LNCaP clone FGC (cell line): ENCODE measurements at regions not wholly inside any gene's neighbourhood (a gene's known extent, or its start where the extent isn't known, plus 50 kb on each side); places are given as distances from the start of the nearest gene placed in this dataset.
"Not testable (repeated sequence)": the region's sequence is repeated elsewhere in the genome, so short reads cannot be mapped to it uniquely, and the experiment has no call there.

Source experiments
- DNase-seq: peaks from one replicate; pipeline ENCODE4 v3.0.0-alpha.2; 2011; ENCODE audit warnings: low read depth
- H3K4me3 ChIP-seq: 2 replicates; pipeline ENCODE4 v1.5.1; 2011; ENCODE audit warnings: mild to moderate bottlenecking, low read depth, low read length, control low read depth
- CTCF ChIP-seq: IDR thresholded peaks from 2 replicates; pipeline ENCODE4 v1.5.1; 2012; ENCODE audit warnings: mild to moderate bottlenecking; ENCODE audit not compliant: control insufficient read depth, insufficient read depth; ENCODE audit errors: extremely low read depth

DNA sequence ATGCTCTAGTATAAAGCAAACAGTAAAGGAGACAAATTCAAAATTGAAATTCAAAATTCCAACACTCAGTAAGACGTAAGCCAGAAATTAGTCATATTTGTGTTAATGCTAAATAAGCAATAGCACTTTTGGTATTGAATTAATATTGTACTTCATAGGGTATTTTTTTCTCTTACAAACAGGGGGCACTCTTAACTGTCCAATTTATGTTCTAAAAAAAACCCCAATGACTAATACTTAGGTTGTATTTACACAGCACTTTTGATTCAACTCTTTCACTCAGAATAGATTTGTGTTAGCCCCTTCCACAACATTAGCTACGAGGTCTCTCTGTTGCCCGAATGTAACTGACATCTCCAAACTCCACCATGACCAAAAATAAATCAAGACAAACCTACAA lies 284.9 kb upstream of the COBL start:
- TF ChIP-seq CTCF: 0 out of 2 replicates have a peak, but pooled peaks have one; percentile 3
- no peak overlapping the region for H3K4me3 ChIP-seq
- DNase-seq: no peak

GRCh38 chr7:51599935-51600334 lies 283.3 kb upstream of the COBL start:
- not testable (repeated sequence) for DNase-seq, H3K4me3 ChIP-seq

DNA sequence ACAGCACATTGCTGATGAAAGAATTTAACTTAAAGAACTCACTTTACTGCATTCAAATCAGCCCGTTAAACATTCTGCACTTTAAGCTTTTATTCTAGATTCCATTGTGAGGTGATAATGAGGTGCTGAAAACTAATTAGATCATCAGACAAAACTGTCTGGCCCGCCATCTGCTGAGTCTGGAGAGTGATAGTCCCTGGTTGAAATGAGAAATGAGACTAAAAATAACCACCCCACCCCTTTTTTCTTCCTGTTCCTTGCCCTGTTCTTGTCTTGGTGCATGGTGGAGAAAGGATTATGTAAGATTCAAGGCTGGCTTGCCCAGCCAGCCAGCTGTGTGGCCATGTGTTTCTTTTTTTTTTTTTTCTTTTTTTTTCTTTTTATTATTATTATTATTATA lies 277.0 kb upstream of the COBL start:
- TF ChIP-seq CTCF: no peak
- no peak overlapping the region for H3K4me3 ChIP-seq
- no peak for DNase-seq

GRCh38 chr7:51592842-51593599 lies 276.4 kb upstream of the COBL start:
- DNase-seq: no peak

DNA sequence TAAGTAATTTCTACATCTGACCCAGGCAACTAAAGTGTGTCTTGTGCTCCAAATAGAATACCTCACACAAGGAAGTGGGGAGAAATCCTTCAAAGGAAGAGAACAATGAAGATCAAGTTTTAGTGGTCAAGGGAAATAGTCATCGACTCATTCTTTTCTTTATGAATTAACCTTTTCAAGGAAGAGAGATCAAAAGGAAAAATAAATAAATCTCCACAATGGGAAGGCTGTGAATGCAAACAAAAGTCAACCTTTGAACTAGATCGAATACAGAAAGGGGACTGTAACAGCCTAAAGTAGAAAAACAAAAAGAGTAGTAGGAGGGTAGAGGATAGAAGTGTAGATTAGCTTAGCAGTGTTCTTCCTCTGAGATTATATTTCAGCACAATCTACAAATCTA lies 274.6 kb upstream of the COBL start:
- DNase-seq: no peak
- no peak overlapping the region for H3K4me3 ChIP-seq
- TF ChIP-seq CTCF: no peak

More at GRCh38 chr7:51592842-51593599, 276.4 kb upstream of the COBL start:
- H3K4me3 ChIP-seq: no peak overlapping the region
- TF ChIP-seq CTCF: no peak

DNA sequence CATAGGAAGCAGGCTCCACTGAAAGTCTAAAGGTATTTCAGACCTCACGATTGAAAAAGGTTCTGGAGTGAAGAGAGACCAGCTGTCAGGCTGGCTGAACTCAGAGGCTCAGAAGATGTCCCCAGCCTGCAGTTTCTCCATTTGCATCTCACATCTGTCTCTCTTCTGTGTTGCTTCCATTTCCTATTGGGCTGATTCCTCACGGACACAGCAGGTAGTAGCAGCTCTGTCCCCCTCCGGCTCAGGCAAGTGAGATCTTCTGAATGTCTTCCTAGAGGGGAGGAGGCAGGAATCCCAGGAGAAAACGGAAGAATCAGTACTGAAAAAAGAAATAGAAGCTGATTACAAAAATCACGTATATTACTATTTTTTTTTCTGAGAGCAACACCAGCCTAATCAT lies 274.1 kb upstream of the COBL start:
- DNase-seq: no peak
- H3K4me3 ChIP-seq: no peak overlapping the region
- no peak for TF ChIP-seq CTCF

GRCh38 chr7:51589111-51589510 lies 272.5 kb upstream of the COBL start:
- no peak for DNase-seq
- TF ChIP-seq CTCF: no peak
- H3K4me3 ChIP-seq: no peak overlapping the region
